ENCODE measurements at regions not wholly inside any gene's neighbourhood (a gene's known extent, or its start where the extent isn't known, plus 50 kb on each side); places are given as distances from the start of the nearest gene placed in this dataset.

DNA sequence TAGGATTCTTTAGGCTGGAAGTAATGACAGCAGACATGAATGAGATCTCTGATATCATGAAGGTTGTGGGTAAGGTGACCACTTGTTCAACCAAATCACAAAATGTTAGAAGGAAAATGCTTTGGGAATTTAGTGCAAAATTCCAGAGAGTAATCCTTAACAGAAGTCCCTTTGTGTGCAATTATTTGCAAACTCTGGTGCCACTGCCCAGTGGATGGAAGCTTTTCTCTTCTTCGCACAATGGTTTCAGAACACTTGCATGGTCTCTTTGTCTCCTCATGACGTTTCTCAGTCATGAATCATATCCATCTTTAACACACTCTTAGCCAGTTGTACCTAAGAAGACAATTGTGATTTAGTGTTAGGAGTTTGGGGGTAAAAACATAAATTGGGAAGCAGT lies 570.4 kb upstream of the ANKRD30A start:
- TF ChIP-seq, protein P1, sequence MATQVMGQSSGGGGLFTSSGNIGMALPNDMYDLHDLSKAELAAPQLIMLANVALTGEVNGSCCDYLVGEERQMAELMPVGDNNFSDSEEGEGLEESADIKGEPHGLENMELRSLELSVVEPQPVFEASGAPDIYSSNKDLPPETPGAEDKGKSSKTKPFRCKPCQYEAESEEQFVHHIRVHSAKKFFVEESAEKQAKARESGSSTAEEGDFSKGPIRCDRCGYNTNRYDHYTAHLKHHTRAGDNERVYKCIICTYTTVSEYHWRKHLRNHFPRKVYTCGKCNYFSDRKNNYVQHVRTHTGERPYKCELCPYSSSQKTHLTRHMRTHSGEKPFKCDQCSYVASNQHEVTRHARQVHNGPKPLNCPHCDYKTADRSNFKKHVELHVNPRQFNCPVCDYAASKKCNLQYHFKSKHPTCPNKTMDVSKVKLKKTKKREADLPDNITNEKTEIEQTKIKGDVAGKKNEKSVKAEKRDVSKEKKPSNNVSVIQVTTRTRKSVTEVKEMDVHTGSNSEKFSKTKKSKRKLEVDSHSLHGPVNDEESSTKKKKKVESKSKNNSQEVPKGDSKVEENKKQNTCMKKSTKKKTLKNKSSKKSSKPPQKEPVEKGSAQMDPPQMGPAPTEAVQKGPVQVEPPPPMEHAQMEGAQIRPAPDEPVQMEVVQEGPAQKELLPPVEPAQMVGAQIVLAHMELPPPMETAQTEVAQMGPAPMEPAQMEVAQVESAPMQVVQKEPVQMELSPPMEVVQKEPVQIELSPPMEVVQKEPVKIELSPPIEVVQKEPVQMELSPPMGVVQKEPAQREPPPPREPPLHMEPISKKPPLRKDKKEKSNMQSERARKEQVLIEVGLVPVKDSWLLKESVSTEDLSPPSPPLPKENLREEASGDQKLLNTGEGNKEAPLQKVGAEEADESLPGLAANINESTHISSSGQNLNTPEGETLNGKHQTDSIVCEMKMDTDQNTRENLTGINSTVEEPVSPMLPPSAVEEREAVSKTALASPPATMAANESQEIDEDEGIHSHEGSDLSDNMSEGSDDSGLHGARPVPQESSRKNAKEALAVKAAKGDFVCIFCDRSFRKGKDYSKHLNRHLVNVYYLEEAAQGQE (IDR thresholded peaks at IDR 0.05; ENCODE audit: low read depth): no peak
- TF ChIP-seq, protein P2, sequence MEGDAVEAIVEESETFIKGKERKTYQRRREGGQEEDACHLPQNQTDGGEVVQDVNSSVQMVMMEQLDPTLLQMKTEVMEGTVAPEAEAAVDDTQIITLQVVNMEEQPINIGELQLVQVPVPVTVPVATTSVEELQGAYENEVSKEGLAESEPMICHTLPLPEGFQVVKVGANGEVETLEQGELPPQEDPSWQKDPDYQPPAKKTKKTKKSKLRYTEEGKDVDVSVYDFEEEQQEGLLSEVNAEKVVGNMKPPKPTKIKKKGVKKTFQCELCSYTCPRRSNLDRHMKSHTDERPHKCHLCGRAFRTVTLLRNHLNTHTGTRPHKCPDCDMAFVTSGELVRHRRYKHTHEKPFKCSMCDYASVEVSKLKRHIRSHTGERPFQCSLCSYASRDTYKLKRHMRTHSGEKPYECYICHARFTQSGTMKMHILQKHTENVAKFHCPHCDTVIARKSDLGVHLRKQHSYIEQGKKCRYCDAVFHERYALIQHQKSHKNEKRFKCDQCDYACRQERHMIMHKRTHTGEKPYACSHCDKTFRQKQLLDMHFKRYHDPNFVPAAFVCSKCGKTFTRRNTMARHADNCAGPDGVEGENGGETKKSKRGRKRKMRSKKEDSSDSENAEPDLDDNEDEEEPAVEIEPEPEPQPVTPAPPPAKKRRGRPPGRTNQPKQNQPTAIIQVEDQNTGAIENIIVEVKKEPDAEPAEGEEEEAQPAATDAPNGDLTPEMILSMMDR (IDR thresholded peaks at IDR 0.05 in 2 of 3, conservative IDR thresholded peaks at IDR 0.05 in 1 of 3; ENCODE audit: borderline replicate concordance in 1 of 3, insufficient read depth in 1 of 3, low read depth in 2 of 3, low read length in 2 of 3): no peak
- TF ChIP-seq, protein P3, sequence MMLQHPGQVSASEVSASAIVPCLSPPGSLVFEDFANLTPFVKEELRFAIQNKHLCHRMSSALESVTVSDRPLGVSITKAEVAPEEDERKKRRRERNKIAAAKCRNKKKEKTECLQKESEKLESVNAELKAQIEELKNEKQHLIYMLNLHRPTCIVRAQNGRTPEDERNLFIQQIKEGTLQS (IDR thresholded peaks at IDR 0.05): no peak
- TF ChIP-seq, protein P4, sequence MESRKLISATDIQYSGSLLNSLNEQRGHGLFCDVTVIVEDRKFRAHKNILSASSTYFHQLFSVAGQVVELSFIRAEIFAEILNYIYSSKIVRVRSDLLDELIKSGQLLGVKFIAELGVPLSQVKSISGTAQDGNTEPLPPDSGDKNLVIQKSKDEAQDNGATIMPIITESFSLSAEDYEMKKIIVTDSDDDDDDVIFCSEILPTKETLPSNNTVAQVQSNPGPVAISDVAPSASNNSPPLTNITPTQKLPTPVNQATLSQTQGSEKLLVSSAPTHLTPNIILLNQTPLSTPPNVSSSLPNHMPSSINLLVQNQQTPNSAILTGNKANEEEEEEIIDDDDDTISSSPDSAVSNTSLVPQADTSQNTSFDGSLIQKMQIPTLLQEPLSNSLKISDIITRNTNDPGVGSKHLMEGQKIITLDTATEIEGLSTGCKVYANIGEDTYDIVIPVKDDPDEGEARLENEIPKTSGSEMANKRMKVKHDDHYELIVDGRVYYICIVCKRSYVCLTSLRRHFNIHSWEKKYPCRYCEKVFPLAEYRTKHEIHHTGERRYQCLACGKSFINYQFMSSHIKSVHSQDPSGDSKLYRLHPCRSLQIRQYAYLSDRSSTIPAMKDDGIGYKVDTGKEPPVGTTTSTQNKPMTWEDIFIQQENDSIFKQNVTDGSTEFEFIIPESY (IDR thresholded peaks at IDR 0.05; ENCODE audit: extremely low read depth, insufficient replicate concordance, low read length): no peak
